Lung (tissue), 11 donors: ENCODE measurements at regions not wholly inside any gene's neighbourhood (a gene's known extent, or its start where the extent isn't known, plus 50 kb on each side); places are given as distances from the start of the nearest gene placed in this dataset.

ENCODE experiments used
- ATAC-seq: fragments of 200-7000 bp; cut with Tn5 transposase; one replicate; pipeline ENCODE4 v1.9.1; 2020; ENCODE audit warnings: moderate number of reproducible peaks; ENCODE audit not compliant: insufficient read depth, low FRiP score
- DNase-seq, 3 donors: peaks; one replicate each; pipeline ENCODE4 v3.0.0-alpha.2; 2013 to 2017
- H3K27ac ChIP-seq, 2 donors: one replicate each; pipeline ENCODE4 v1.5.1; 2013; ENCODE audit warnings: mild to moderate bottlenecking in 2 of 2, moderate library complexity in 2 of 2, control low read depth in 1 of 2, inconsistent platforms in 1 of 2, low read depth in 1 of 2, low read length in 1 of 2
- H3K27me3 ChIP-seq, 3 donors: one replicate each; pipeline ENCODE4 v1.5.1; 2013; ENCODE audit warnings: low read length in 2 of 3; ENCODE audit not compliant: control insufficient read depth in 3 of 3, insufficient read depth in 3 of 3
- H3K36me3 ChIP-seq, 4 donors: one replicate each; pipeline ENCODE4 v1.5.1; 2013; ENCODE audit warnings: low read length in 4 of 4, mild to moderate bottlenecking in 1 of 4, moderate library complexity in 1 of 4; ENCODE audit not compliant: control insufficient read depth in 4 of 4, insufficient read depth in 4 of 4
- H3K4me1 ChIP-seq, 5 donors: one replicate each; pipeline ENCODE4 v1.5.1; 2013; ENCODE audit warnings: low read length in 5 of 5, mild to moderate bottlenecking in 2 of 5, moderate library complexity in 1 of 5; ENCODE audit not compliant: control insufficient read depth in 5 of 5, insufficient read depth in 5 of 5
- H3K4me3 ChIP-seq: one replicate; pipeline ENCODE4 v1.5.1; 2013; ENCODE audit warnings: mild to moderate bottlenecking, control low read depth, moderate library complexity
- H3K9ac ChIP-seq, 2 donors: one replicate each; pipeline ENCODE4 v1.5.1; 2013; ENCODE audit warnings: low read length in 2 of 2, control low read depth in 1 of 2; ENCODE audit not compliant: insufficient read depth in 1 of 2
- H3K9me3 ChIP-seq, 4 donors: one replicate each; pipeline ENCODE4 v1.5.1; 2013; ENCODE audit warnings: low read length in 3 of 4, mild to moderate bottlenecking in 1 of 4, moderate library complexity in 1 of 4; ENCODE audit not compliant: control insufficient read depth in 4 of 4, insufficient read depth in 3 of 4
- WGBS, 2 donors: extraction: QIAGEN DNeasy Blood & Tissue Kit; methylation state at CpG; one replicate each; pipeline ENCODE4 v1.1.7; 2013; 5-methylcytosine and 5-hydroxymethylcytosine counted together
- TF ChIP-seq, protein P1 (sequence below): IDR thresholded peaks from 2 replicates; pipeline ENCODE4 v1.5.1; 2012; ENCODE audit warnings: mild to moderate bottlenecking; ENCODE audit errors: control extremely low read depth, extremely low read depth
- donor health status: control.
- donor health status: control.
- donor health status: Bipolar disorder and iron deficiency.
- donor health status: healthy.
- donor health status: DM: yes; HTN: yes; CAD: no.

DNA sequence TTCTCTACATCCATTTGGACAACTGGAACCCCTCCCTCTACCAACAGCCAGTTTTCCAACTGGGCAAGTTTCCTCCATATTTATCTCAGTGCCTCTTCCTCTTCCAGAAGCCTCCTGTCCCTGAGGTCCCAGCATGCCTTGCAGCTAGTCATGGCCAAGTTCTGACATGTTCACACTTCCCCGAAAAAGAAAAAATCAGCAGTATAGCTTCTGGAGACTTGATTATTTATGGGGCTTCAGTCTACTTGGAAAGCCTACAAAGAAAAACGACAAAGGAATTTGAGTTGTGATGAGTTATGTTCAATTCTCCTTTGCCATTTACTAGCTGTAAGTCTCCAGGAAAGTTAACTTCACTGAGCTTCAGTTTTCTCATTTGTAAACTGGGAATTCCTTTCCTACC is 406.5 kb downstream of the MAFB start:
- no peak for ATAC-seq
- TF ChIP-seq, protein P1, sequence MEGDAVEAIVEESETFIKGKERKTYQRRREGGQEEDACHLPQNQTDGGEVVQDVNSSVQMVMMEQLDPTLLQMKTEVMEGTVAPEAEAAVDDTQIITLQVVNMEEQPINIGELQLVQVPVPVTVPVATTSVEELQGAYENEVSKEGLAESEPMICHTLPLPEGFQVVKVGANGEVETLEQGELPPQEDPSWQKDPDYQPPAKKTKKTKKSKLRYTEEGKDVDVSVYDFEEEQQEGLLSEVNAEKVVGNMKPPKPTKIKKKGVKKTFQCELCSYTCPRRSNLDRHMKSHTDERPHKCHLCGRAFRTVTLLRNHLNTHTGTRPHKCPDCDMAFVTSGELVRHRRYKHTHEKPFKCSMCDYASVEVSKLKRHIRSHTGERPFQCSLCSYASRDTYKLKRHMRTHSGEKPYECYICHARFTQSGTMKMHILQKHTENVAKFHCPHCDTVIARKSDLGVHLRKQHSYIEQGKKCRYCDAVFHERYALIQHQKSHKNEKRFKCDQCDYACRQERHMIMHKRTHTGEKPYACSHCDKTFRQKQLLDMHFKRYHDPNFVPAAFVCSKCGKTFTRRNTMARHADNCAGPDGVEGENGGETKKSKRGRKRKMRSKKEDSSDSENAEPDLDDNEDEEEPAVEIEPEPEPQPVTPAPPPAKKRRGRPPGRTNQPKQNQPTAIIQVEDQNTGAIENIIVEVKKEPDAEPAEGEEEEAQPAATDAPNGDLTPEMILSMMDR = no peak
- Histone ChIP-seq H3K9me3 (no peaks in the 10 kb centered on the region), H3K4me1 (peaks cover 0 to 35% (median 11%) of the 10 kb centered on the region in 5 donors), H3K36me3 (no peaks in the 10 kb centered on the region), H3K27me3 (no peaks in the 10 kb centered on the region), H3K27ac (no peak overlapping the region), H3K9ac (no peak overlapping the region), H3K4me3 (no peak overlapping the region)
- 51 to 62% methylated on average over 2 of the region's 2 CpGs for WGBS, 2 donors
- DNase-seq = peak; percentile 63 to 96 (median 95)

GRCh38 chr20:40280616-40281015 is 408.4 kb downstream of the MAFB start:
- H3K36me3 ChIP-seq = no peaks in the 10 kb centered on the region
- ATAC-seq (no peak), DNase-seq (no peak)
- TF ChIP-seq, protein P1 = no peak
- H3K27me3 ChIP-seq = no peaks in the 10 kb centered on the region
- 92 to 94% methylated on average over 4 of the region's 4 CpGs for WGBS, 2 donors
- H3K4me3 ChIP-seq = no peak overlapping the region
- H3K9ac ChIP-seq = no peak overlapping the region
- no peaks in the 10 kb centered on the region for H3K9me3 ChIP-seq
- no peak overlapping the region for H3K27ac ChIP-seq
- H3K4me1 ChIP-seq = peaks cover 0 to 20% (median 2%) of the 10 kb centered on the region in 5 donors

DNA sequence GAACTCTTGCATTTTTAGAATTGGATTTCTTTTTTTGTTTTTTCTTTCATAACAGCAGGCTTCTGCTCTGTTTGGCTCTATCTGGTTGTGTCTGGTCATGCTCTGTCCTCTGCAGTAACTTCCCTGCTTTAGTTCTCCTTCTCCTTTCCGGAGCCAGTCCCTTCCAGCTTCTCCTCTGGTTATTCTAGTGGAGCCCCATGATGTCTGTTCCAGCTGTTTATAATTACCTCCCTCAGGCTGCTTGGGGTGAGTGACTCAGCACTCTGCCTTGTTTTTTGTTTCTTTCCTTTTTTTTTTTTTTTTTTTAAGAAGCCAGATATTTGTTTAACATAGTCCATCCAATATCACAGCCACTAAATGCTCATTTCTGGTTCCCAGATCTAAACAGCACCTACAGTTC is 409.6 kb downstream of the MAFB start:
- ATAC-seq (no peak), DNase-seq (peak; percentile 29 to 82 (median 74))
- Histone ChIP-seq H3K27ac (no peak overlapping the region), H3K4me3 (no peak overlapping the region), H3K27me3 (no peaks in the 10 kb centered on the region), H3K9me3 (no peaks in the 10 kb centered on the region), H3K9ac (no peak overlapping the region), H3K36me3 (no peaks in the 10 kb centered on the region), H3K4me1 (peaks cover 0 to 20% (median 2%) of the 10 kb centered on the region in 5 donors)
- WGBS, 2 donors = 29 to 45% methylated on average over 1 of the region's 1 CpG
- TF ChIP-seq, protein P1 = no peak

GRCh38 chr20:40278673-40279072 is 410.4 kb downstream of the MAFB start:
- Histone ChIP-seq H3K36me3 (no peaks in the 10 kb centered on the region), H3K27me3 (no peaks in the 10 kb centered on the region), H3K4me1 (peaks cover 0 to 20% (median 2%) of the 10 kb centered on the region in 5 donors), H3K27ac (no peak overlapping the region), H3K4me3 (no peak overlapping the region), H3K9me3 (no peaks in the 10 kb centered on the region), H3K9ac (no peak overlapping the region)
- TF ChIP-seq, protein P1 = no peak
- no peak for ATAC-seq
- no peak for DNase-seq
- 76 to 86% methylated on average over 3 of the region's 3 CpGs for WGBS, 2 donors
